K562 (cell line): ENCODE measurements at regions not wholly inside any gene's neighbourhood (a gene's known extent, or its start where the extent isn't known, plus 50 kb on each side); places are given as distances from the start of the nearest gene placed in this dataset.

Source experiments
- C11orf30 ChIP-seq: fragments of 450-650 bp; IDR thresholded peaks from 2 replicates; pipeline ENCODE4 v1.6.1; 2016; ENCODE audit warnings: low read depth, mild to moderate bottlenecking
- CHD1 ChIP-seq: fragments of 200-600 bp; sonication (generic); IDR thresholded peaks from one replicate; pipeline ENCODE4 v1.6.1; 2012; ENCODE audit warnings: mild to moderate bottlenecking, moderate library complexity, low read length, inconsistent platforms
- EZH2 ChIP-seq: IDR thresholded peaks from 2 replicates; pipeline ENCODE4 v1.6.1; 2012; ENCODE audit warnings: low read depth, mild to moderate bottlenecking, inconsistent platforms, low read length, borderline replicate concordance
- FIP1L1 ChIP-seq: fragments of 200-400 bp; formaldehyde crosslinking; IDR thresholded peaks from 2 replicates; pipeline ENCODE4 v1.6.1; 2018; ENCODE audit warnings: mild to moderate bottlenecking, low read depth, low read length; ENCODE audit not compliant: poor library complexity, severe bottlenecking
- HCFC1 ChIP-seq: IDR thresholded peaks from 2 replicates; pipeline ENCODE4 v1.6.1; 2012; ENCODE audit warnings: low read depth, low read length, improper control_type of control experiment
- JUND ChIP-seq, 2 experiments: IDR thresholded peaks; 2 replicates in 1 of 2; 3 replicates in 1 of 2; pipeline ENCODE4 v1.6.1; 2011; ENCODE audit warnings: borderline replicate concordance in 2 of 2, low read depth in 2 of 2, low read length in 2 of 2, improper control_type of control experiment in 1 of 2, missing biosample characterization in 1 of 2, missing genetic modification characterization in 1 of 2, missing genetic modification reagents in 1 of 2
- NFRKB ChIP-seq: fragments of 450-650 bp; IDR thresholded peaks from 2 replicates; pipeline ENCODE4 v1.6.1; 2016; ENCODE audit warnings: low read depth
- POLR2A ChIP-seq: fragments of 450-650 bp; conservative IDR thresholded peaks from 2 replicates; pipeline ENCODE4 v1.6.1; 2016
- TF ChIP-seq, protein P1 (sequence below), 2 experiments: fragments of 150-350 bp in 1 of 2; IDR thresholded peaks; 2 replicates each; pipeline ENCODE4 v1.6.1; 2012 to 2016; ENCODE audit warnings: low read depth in 2 of 2, low read length in 2 of 2, mild to moderate bottlenecking in 1 of 2, moderate library complexity in 1 of 2
- TF ChIP-seq, protein P2 (sequence below), 3 experiments: IDR thresholded peaks in 2 of 3; conservative IDR thresholded peaks in 1 of 3; 2 replicates each; pipeline ENCODE4 v1.5.1; 2011 to 2012; ENCODE audit warnings: low read length in 3 of 3, mild to moderate bottlenecking in 3 of 3, control low read depth in 2 of 3, improper control_type of control experiment in 1 of 3, inconsistent platforms in 1 of 3, low read depth in 1 of 3, mixed read lengths in 1 of 3, moderate library complexity in 1 of 3; ENCODE audit not compliant: insufficient read depth in 2 of 3
- TF ChIP-seq, protein P3 (sequence below): sonication (generic); formaldehyde crosslinking; IDR thresholded peaks from 2 replicates; pipeline ENCODE4 v1.8.1; 2022; ENCODE audit warnings: missing genetic modification reagents

DNA sequence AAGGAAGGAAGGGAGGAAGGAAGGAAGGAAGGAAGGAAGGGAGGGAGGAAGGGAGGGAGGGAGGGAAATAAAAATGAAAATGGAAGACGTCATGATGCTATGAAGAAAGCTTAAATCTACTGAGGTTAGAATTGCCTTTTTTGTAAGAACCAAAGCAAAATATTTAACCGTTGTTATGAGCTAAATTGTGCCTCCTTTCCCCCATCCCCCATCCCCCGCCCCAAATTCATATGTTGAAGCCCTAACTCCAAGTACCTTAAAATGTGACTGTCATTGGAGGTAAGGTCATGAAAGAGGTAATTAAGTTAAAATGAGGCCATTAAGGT, 80.1 kb upstream of the CXADR start:
- TF ChIP-seq NFRKB (no peak), EZH2 (no peak), C11orf30 (no peak), HCFC1 (no peak), JUND (IDR thresholded peaks at IDR 0.05; ENCODE audit: borderline replicate concordance, low read depth, low read length) (no peak), JUND (tag; IDR thresholded peaks at IDR 0.05; ENCODE audit: borderline replicate concordance, low read depth, low read length) (no peak), POLR2A (no peak), CHD1 (no peak), FIP1L1 (no peak)
- TF ChIP-seq, protein P1, sequence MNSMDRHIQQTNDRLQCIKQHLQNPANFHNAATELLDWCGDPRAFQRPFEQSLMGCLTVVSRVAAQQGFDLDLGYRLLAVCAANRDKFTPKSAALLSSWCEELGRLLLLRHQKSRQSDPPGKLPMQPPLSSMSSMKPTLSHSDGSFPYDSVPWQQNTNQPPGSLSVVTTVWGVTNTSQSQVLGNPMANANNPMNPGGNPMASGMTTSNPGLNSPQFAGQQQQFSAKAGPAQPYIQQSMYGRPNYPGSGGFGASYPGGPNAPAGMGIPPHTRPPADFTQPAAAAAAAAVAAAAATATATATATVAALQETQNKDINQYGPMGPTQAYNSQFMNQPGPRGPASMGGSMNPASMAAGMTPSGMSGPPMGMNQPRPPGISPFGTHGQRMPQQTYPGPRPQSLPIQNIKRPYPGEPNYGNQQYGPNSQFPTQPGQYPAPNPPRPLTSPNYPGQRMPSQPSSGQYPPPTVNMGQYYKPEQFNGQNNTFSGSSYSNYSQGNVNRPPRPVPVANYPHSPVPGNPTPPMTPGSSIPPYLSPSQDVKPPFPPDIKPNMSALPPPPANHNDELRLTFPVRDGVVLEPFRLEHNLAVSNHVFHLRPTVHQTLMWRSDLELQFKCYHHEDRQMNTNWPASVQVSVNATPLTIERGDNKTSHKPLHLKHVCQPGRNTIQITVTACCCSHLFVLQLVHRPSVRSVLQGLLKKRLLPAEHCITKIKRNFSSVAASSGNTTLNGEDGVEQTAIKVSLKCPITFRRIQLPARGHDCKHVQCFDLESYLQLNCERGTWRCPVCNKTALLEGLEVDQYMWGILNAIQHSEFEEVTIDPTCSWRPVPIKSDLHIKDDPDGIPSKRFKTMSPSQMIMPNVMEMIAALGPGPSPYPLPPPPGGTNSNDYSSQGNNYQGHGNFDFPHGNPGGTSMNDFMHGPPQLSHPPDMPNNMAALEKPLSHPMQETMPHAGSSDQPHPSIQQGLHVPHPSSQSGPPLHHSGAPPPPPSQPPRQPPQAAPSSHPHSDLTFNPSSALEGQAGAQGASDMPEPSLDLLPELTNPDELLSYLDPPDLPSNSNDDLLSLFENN (IDR thresholded peaks at IDR 0.05; ENCODE audit: low read depth in 2 of 2, low read length in 2 of 2), result no peak
- TF ChIP-seq, protein P2, sequence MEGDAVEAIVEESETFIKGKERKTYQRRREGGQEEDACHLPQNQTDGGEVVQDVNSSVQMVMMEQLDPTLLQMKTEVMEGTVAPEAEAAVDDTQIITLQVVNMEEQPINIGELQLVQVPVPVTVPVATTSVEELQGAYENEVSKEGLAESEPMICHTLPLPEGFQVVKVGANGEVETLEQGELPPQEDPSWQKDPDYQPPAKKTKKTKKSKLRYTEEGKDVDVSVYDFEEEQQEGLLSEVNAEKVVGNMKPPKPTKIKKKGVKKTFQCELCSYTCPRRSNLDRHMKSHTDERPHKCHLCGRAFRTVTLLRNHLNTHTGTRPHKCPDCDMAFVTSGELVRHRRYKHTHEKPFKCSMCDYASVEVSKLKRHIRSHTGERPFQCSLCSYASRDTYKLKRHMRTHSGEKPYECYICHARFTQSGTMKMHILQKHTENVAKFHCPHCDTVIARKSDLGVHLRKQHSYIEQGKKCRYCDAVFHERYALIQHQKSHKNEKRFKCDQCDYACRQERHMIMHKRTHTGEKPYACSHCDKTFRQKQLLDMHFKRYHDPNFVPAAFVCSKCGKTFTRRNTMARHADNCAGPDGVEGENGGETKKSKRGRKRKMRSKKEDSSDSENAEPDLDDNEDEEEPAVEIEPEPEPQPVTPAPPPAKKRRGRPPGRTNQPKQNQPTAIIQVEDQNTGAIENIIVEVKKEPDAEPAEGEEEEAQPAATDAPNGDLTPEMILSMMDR (IDR thresholded peaks at IDR 0.05 in 2 of 3, conservative IDR thresholded peaks at IDR 0.05 in 1 of 3; ENCODE audit: insufficient read depth in 2 of 3, low read depth in 1 of 3, low read length in 3 of 3), result no peak
- TF ChIP-seq, protein P3, sequence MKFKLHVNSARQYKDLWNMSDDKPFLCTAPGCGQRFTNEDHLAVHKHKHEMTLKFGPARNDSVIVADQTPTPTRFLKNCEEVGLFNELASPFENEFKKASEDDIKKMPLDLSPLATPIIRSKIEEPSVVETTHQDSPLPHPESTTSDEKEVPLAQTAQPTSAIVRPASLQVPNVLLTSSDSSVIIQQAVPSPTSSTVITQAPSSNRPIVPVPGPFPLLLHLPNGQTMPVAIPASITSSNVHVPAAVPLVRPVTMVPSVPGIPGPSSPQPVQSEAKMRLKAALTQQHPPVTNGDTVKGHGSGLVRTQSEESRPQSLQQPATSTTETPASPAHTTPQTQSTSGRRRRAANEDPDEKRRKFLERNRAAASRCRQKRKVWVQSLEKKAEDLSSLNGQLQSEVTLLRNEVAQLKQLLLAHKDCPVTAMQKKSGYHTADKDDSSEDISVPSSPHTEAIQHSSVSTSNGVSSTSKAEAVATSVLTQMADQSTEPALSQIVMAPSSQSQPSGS (CRISPR knock-in tag), result no peak
